ENCODE measurements at regions not wholly inside any gene's neighbourhood (a gene's known extent, or its start where the extent isn't known, plus 50 kb on each side); places are given as distances from the start of the nearest gene placed in this dataset.
"Not testable (repeated sequence)": the region's sequence is repeated elsewhere in the genome, so short reads cannot be mapped to it uniquely, and the experiment has no call there.

- Mint-ChIP-seq H3K4me1 (no peaks in the 10 kb centered on the region), H3K36me3 (no peaks in the 10 kb centered on the region), H3K4me3 (no peak overlapping the region), H3K27me3 (no peaks in the 10 kb centered on the region), H3K9me3 (no peaks in the 10 kb centered on the region), H3K27ac (no peak overlapping the region)
- DNase-seq = no peak
- CTCF ChIA-PET = no interaction called here
Measured at GRCh38 chr12:58725400-58726105, 194.8 kb downstream of the LRIG3 start.

- no peak for DNase-seq
- H3K4me1 Mint-ChIP-seq = no peaks in the 10 kb centered on the region
- H3K4me3 Mint-ChIP-seq = no peak overlapping the region
- no peaks in the 10 kb centered on the region for H3K36me3 Mint-ChIP-seq
- CTCF ChIA-PET = interaction anchor here (0.6 kb wide), 1 partner anchor 772 kb away, joined by 3 read pairs; no protein-coding TSS in a partner anchor
- no peaks in the 10 kb centered on the region for H3K9me3 Mint-ChIP-seq
- H3K27ac Mint-ChIP-seq = no peak overlapping the region
- H3K27me3 Mint-ChIP-seq = no peaks in the 10 kb centered on the region
Measured at GRCh38 chr12:58727521-58727920, 192.8 kb downstream of the LRIG3 start.

DNA sequence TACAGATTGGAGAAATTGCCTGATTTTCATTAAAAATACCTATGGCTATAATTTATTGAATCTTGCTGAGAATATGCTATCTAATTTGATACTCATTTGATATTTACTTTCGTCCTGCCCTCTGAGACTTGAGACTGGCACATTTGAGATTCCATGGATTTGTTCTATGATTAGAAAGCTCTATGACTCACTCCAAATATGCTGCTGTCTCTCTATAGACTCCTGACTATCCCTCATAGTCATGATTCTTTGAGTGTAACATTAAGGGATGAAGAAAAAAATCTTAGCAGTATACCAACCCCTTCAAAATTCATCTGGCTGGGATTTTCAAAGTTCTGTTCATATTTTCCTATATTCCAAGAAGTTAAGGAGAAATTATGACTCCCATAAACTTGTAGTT is 191.9 kb downstream of the LRIG3 start:
- DNase-seq = no peak
- Mint-ChIP-seq H3K4me1 (no peaks in the 10 kb centered on the region), H3K27me3 (no peaks in the 10 kb centered on the region), H3K9me3 (no peaks in the 10 kb centered on the region), H3K27ac (no peak overlapping the region), H3K36me3 (no peaks in the 10 kb centered on the region), H3K4me3 (no peak overlapping the region)
- CTCF ChIA-PET = no interaction called here

DNA sequence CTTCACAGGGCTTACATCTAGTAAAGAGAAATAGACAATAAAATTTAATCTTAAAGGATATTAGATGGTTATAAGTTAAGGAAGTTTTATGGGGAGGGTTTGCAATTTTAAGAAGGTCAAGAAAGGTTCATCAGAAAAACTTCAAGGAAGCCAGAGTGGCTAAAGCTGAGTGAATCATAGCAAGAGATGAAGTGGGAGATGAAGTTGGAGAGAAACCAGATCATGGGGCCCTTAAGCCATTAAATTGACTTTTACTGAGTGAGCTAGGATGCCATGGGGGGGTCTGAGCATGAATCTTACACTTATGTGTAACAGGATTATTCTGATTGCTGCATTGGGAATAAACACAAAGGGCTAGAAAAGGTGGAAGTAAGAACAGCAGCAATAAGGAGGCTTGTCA is 189.2 kb downstream of the LRIG3 start:
- Mint-ChIP-seq H3K4me3 (no peak overlapping the region), H3K36me3 (no peaks in the 10 kb centered on the region), H3K27ac (no peak overlapping the region), H3K4me1 (no peaks in the 10 kb centered on the region), H3K27me3 (no peaks in the 10 kb centered on the region), H3K9me3 (no peaks in the 10 kb centered on the region)
- CTCF ChIA-PET = no interaction called here
- no peak for DNase-seq

DNA sequence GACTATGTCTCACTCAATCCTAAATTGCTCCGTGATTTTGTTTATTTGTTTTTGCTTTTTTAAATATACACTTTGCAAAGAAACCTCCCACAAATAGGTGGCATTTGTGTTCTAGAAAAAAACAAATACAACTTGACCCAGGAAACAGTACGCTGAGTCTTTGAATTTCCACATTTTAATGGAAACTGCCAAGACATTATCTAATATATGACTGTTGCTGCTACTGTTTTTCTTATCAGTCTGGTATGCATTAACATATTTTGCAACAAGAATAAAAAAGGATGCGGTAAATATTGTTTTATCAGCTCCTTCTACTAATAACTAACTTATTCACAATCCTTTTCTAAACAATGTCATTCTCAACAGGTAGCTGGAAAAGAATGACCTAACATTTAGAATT is 187.4 kb downstream of the LRIG3 start:
- DNase-seq = no peak
- Mint-ChIP-seq H3K4me1 (no peaks in the 10 kb centered on the region), H3K9me3 (no peaks in the 10 kb centered on the region), H3K27me3 (no peaks in the 10 kb centered on the region), H3K27ac (no peak overlapping the region), H3K36me3 (no peaks in the 10 kb centered on the region), H3K4me3 (no peak overlapping the region)
- CTCF ChIA-PET = no interaction called here

- no peak for DNase-seq
- CTCF ChIA-PET = no interaction called here
- H3K27me3 Mint-ChIP-seq = no peaks in the 10 kb centered on the region
- H3K9me3 Mint-ChIP-seq = no peaks in the 10 kb centered on the region
- H3K4me3 Mint-ChIP-seq = no peak overlapping the region
- no peak overlapping the region for H3K27ac Mint-ChIP-seq
- no peaks in the 10 kb centered on the region for H3K4me1 Mint-ChIP-seq
- no peaks in the 10 kb centered on the region for H3K36me3 Mint-ChIP-seq
Measured at GRCh38 chr12:58741226-58741625, 179.1 kb downstream of the LRIG3 start.

DNA sequence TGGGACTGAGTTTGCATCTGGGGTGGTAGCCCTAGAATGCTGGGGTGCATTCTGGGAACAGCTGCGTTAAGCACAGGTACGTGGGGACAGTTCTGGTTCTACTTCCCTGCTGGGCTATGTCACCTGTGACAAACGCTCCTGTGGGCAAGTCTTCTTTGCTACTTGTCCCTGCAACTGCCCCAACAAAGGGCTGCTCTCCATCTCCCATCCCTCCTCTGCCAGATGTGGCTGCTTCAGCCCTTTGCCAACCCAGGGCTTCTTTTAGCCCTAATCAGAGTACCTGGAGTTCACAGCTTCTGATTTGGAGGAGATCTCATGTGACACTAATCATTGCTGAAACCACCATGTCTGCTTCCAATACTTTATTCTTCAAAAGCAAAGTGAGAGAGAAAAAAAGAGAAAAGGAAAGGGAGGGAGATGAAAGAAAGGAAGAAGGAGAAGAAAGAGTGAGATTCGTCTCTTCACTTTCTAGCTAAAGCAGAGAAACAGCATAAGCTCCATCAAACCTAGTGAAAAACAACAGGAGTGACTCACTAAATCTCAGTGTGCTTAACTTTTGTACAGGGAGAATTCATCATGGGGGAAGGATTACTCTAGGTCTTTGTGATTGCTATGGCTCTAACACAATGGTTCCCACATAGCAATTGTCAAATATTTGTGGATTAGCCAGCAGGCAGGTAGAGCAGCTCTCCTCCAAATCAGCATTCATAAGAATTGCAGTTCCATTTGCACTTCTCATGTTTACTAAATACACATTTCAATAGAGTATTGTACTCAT is 174.8 kb downstream of the LRIG3 start:
- no peaks in the 10 kb centered on the region for H3K27me3 Mint-ChIP-seq
- H3K9me3 Mint-ChIP-seq = peaks cover 4% of the 10 kb centered on the region
- no peak for DNase-seq
- H3K4me1 Mint-ChIP-seq = no peaks in the 10 kb centered on the region
- no peak overlapping the region for H3K4me3 Mint-ChIP-seq
- no peaks in the 10 kb centered on the region for H3K36me3 Mint-ChIP-seq
- CTCF ChIA-PET = no interaction called here
- H3K27ac Mint-ChIP-seq = no peak overlapping the region

- no peak overlapping the region for H3K4me3 Mint-ChIP-seq
- H3K4me1 Mint-ChIP-seq = no peaks in the 10 kb centered on the region
- no peak for DNase-seq
Measured at GRCh38 chr12:58747533-58747932, 172.8 kb downstream of the LRIG3 start.

GRCh38 chr12:58750484-58750883 is 169.8 kb downstream of the LRIG3 start:
- Mint-ChIP-seq H3K36me3 (no peaks in the 10 kb centered on the region), H3K27me3 (no peaks in the 10 kb centered on the region), H3K4me3 (no peak overlapping the region), H3K4me1 (no peaks in the 10 kb centered on the region), H3K27ac (no peak overlapping the region), H3K9me3 (peaks cover 8% of the 10 kb centered on the region)
- no peak for DNase-seq
- CTCF ChIA-PET = interaction anchor here (0.6 kb wide), 1 partner anchor 41 kb away, joined by 3 read pairs; no protein-coding TSS in a partner anchor

More at GRCh38 chr12:58747533-58747932, 172.8 kb downstream of the LRIG3 start:
- CTCF ChIA-PET = no interaction called here
- Mint-ChIP-seq H3K27me3 (no peaks in the 10 kb centered on the region), H3K9me3 (peaks cover 8% of the 10 kb centered on the region), H3K36me3 (no peaks in the 10 kb centered on the region), H3K27ac (no peak overlapping the region)

- Mint-ChIP-seq H3K4me3 (no peak overlapping the region), H3K27me3 (no peaks in the 10 kb centered on the region)
Measured at GRCh38 chr12:58757422-58757821, 162.9 kb downstream of the LRIG3 start.

DNA sequence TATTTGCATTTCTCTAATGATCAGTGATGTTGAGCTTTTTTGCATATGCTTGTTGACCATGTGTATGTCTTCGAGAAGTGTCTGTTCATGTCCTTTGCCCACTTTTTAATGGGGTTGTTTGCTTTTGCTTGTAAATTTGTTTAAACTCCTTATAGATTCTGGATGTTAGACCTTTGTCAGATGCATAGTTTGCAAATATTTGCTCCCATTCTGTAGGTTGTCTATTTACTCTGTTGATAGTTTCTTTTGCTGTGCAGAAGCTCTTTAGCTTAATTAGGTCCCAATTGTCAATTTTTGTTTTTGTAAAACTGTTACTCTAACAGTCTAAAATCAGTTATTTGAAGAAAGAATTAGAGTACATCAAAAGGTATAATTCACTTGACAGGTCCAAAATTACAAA is 160.6 kb downstream of the LRIG3 start:
- DNase-seq, H3K4me3 Mint-ChIP-seq, H3K27me3 Mint-ChIP-seq, CTCF ChIA-PET, H3K36me3 Mint-ChIP-seq, H3K27ac Mint-ChIP-seq, H3K4me1 Mint-ChIP-seq, H3K9me3 Mint-ChIP-seq: not testable (repeated sequence)

More at GRCh38 chr12:58757422-58757821, 162.9 kb downstream of the LRIG3 start:
- Mint-ChIP-seq H3K27ac (no peak overlapping the region), H3K36me3 (no peaks in the 10 kb centered on the region), H3K4me1 (no peaks in the 10 kb centered on the region), H3K9me3 (peaks cover 3% of the 10 kb centered on the region)
- no peak for DNase-seq
- CTCF ChIA-PET = no interaction called here

DNA sequence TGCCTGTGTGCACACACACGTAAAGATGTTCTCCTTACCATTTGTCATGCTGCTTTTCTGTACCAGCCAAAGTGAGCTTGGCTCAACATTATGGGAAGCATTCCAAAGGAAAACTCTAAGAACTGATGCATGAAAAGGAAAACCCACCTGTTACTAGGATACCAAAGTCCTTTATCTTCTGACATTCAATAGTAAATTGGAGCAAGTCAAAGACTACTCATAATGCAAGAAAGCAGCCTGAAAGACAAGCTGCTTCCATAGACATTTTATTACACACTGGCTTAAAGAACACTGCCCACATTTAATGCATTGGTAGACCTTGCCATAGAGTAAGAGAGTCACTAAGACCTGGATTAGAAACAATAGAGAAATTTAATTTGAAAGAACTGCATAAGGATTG is 159.0 kb downstream of the LRIG3 start:
- H3K4me1 Mint-ChIP-seq = no peaks in the 10 kb centered on the region
- DNase-seq = no peak
- H3K36me3 Mint-ChIP-seq = no peaks in the 10 kb centered on the region
- no peak overlapping the region for H3K27ac Mint-ChIP-seq
- CTCF ChIA-PET = no interaction called here
- H3K27me3 Mint-ChIP-seq = no peaks in the 10 kb centered on the region
- peaks cover 5% of the 10 kb centered on the region for H3K9me3 Mint-ChIP-seq
- no peak overlapping the region for H3K4me3 Mint-ChIP-seq

DNA sequence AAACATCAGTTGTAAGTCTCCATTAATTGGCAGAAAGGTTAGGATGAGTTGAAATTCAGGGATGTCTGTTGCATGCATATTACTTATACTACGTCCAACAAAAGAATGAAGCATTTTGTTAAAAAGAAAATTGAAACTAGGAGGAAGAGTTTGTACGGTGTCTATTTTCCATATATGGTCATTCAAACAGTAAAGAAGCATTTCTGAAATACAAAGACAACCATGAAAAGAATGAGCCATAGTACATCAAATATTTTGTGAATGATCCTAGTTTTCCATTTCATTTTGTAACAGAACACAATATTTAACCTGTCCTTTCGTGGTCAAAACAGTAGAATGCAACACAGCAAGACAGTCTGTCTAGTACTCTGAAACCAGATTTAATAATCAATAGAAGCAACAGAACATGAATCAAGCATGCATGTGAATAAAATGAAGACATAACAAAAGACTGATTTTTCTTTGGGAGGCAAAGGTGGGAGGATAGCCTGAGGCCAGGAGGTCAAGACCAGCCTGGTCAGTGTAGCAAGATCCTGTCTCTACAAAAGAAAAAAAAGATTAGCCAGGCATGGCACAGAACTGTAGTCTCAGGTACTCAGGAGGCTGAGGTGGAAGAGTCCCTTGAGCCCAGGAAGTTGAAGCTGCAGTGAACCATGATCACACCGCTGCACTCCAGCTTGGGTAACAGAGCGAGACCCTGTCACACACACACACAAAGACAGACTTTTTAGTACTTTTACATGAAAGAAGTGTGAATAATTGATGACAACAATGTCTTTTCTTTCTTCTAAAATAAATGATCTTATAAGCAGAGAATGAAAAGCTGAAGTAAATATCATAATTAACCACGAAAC is 156.0 kb downstream of the LRIG3 start:
- H3K27me3 Mint-ChIP-seq = no peaks in the 10 kb centered on the region
- CTCF ChIA-PET = no interaction called here
- H3K4me1 Mint-ChIP-seq = no peaks in the 10 kb centered on the region
- no peak overlapping the region for H3K27ac Mint-ChIP-seq
- DNase-seq = no peak
- H3K4me3 Mint-ChIP-seq = no peak overlapping the region
- no peaks in the 10 kb centered on the region for H3K36me3 Mint-ChIP-seq
- H3K9me3 Mint-ChIP-seq = peaks cover 8% of the 10 kb centered on the region

DNA sequence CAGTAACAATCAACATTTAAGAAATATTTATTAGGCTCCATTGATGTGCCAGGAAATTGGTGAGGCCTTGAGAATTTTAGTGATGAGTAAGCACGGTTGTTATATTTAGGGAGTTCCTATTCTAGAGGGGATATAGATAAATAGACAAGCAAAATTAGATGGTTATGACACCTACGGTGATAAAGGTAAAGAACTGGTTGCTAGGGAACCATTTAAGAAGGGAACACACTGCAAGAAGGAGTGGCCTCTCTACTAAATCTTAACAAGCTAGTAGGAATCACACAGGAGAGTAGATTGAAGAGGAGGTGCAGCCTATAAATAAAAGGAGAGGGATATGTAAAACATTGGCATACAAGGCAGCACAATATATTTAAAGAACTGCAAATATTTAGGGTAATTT is 155.2 kb downstream of the LRIG3 start:
- H3K4me3 Mint-ChIP-seq = no peak overlapping the region
- DNase-seq = no peak
- no peaks in the 10 kb centered on the region for H3K4me1 Mint-ChIP-seq
- no peaks in the 10 kb centered on the region for H3K36me3 Mint-ChIP-seq
- H3K9me3 Mint-ChIP-seq = peaks cover 8% of the 10 kb centered on the region
- no peak overlapping the region for H3K27ac Mint-ChIP-seq
- H3K27me3 Mint-ChIP-seq = no peaks in the 10 kb centered on the region
- CTCF ChIA-PET = no interaction called here
